ENCODE measurements at regions not wholly inside any gene's neighbourhood (a gene's known extent, or its start where the extent isn't known, plus 50 kb on each side); places are given as distances from the start of the nearest gene placed in this dataset.

- TF ChIP-seq CTCF (conservative IDR thresholded peaks at IDR 0.05; ENCODE audit: low read depth, low read length) (no peak), RCOR1 (IDR thresholded peaks at IDR 0.05; ENCODE audit: insufficient replicate concordance, low read length) (no peak), RAD21 (IDR thresholded peaks at IDR 0.05; ENCODE audit: low read length) (no peak), POLR2A (IDR thresholded peaks at IDR 0.05; ENCODE audit: low read depth, low read length) (no peak), MAZ (IDR thresholded peaks at IDR 0.05; ENCODE audit: borderline replicate concordance, low read depth, low read length) (no peak), ELK1 (IDR thresholded peaks at IDR 0.05; ENCODE audit: borderline replicate concordance, low read depth, low read length) (no peak), RFX5 (IDR thresholded peaks at IDR 0.05; ENCODE audit: low read depth, low read length) (no peak), USF2 (IDR thresholded peaks at IDR 0.05; ENCODE audit: low read depth, low read length) (no peak), MXI1 (IDR thresholded peaks at IDR 0.05; ENCODE audit: borderline replicate concordance, low read depth, low read length) (no peak), CEBPB (IDR thresholded peaks at IDR 0.05; ENCODE audit: low read depth, low read length) (no peak), BHLHE40 (IDR thresholded peaks at IDR 0.05; ENCODE audit: low read depth, low read length) (no peak)
These were observed 246.2 kb upstream of the SLC10A2 start for GRCh38 chr13:103312467-103312866.

Measured in IMR-90 (cell line).